T follicular helper cell (primary cell): ENCODE measurements at regions not wholly inside any gene's neighbourhood (a gene's known extent, or its start where the extent isn't known, plus 50 kb on each side); places are given as distances from the start of the nearest gene placed in this dataset.

Source experiments
- DNase-seq: peaks from one replicate; pipeline ENCODE4 v3.0.0-alpha.2; 2020; ENCODE audit warnings: low read depth

DNA sequence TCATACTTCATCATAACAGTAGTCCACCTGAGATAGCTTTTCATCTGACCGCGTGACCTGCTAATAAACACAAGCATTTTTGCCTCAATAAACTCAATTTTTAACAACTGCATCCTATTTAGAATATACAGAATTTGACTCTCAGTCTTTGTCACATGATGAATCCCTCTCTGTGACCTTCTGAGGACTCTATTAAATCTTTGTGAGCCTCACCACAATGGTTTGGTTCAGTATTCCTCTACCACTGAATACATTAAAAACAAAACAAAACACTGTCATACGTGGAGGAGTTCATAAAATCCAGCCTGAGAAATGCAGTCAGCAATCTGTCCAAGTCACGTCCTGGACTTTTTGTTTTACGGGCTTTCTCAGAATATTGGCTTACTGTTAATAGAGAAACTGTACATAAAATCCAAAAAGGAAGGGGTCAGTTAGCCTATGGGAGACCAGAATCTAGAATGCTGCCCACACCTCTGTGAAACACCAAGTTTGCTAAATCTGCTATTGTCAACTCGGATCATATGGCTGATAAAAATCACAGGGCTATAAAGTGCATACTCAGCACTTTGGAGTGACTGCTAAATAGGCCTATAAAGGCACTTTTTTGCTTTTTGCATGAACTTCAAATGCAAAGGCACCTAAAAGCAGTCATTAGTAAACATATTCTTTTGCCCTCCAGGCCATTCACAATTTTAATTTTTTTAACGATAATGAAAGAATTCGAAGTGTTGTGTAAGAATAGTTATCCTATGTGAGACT, 190.3 kb upstream of the HDDC2 start:
- DNase-seq, result no peak

DNA sequence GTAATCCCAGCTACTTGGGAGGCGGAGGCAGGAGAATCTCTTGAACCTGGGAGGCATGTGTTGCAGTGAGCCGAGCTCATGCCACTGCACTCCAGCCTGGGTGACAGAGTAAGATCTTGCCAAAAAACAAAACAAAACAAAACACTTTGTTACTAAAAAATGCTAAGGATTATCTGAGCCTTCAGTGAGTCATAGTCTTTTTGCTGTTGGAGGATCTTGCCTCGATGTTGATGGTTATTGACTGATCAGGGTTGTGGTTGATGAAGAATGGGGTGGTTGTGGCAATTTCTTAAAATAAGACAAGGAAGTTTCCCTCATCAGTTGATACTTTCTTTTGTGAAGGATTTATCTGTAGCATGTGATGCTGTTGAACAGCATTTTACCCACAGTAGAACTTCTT, 196.8 kb upstream of the HDDC2 start:
- no peak for DNase-seq

DNA sequence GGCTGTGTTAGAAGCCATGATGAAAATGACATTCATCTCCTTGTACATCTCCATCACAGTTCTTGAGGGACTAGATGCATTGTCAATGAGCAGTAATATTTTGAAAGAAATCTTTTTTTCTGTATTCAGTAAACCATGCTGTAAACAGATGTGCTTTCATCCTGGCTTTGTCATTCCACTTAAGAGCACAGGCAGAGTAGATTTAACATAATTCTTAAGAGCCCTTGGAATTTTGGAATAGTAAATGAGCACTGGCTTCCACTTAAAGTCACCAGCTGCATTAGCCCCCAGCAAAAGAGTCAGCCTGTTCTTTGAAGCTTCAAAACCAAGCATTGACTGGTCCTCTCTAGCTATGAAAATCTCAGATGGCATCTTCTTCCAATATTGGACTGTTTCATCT, 197.8 kb upstream of the HDDC2 start:
- DNase-seq, result no peak

DNA sequence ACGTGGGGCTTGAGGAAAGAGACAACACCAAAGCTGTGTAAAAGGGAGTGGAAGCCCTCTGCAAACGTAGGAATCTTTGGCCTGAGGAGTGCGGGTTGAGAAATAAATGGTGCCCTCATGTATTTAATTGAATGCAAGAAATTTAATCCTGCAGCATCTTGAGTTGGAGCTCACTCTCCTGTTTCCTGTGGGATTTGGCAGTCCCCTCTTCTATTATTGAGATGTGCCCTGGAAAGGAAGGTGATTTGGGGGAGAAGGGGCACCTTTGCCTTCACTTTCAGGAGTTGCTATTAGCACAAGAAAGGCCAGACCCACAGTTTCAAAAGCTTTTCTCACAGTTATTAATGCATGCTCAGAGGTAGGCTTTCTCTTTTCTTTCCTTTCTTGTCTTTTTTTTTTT, 201.4 kb upstream of the HDDC2 start:
- DNase-seq, result no peak

DNA sequence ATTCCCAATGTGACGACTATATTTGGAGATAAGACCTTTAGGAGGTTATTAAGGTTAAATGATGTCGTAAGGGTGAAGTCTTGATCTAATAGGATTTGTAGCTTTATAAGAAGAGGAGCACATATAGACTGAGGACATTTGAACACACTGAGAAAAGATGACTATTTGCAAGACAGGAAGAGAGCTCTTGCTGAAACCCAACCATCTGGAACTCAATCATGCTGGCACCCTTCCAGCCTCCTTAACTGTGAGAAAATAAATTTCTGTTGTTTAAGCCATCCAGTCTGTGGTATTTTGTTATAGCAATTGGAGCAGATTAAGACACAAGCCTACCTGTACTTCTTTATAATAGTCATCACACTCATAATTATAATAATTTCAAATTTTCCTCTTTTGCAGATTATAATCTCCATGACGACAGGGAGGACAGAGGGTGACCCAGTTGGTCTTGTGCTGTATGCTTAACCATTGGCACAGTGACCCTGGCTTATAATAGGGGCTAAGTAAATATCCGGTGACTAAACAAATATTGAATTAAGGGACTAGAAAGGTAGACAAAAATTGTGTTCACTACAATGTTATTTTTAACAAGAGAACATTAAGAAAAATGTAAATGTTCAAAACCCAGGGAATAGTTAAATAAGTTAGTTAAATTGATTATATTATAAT, 206.4 kb upstream of the HDDC2 start:
- DNase-seq, result no peak

DNA sequence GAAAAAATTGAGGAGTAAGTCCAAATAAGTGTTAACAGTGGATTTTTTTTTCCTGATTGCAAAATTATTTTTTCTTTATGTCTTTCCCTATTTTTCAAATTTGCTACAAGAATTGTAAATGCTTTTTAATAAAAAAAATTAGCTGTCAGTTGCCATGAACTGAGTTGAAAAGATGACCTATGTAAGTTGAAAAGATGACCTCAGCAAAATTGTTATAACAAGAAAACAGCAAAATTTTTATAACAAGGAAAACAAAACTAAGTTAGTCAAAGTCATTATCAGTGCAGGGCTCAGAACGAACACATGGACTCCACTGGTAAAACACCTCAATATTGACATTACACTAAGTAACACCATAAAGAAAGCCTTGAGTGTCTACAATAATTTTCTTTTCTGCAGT, 207.0 kb upstream of the HDDC2 start:
- DNase-seq, result no peak

DNA sequence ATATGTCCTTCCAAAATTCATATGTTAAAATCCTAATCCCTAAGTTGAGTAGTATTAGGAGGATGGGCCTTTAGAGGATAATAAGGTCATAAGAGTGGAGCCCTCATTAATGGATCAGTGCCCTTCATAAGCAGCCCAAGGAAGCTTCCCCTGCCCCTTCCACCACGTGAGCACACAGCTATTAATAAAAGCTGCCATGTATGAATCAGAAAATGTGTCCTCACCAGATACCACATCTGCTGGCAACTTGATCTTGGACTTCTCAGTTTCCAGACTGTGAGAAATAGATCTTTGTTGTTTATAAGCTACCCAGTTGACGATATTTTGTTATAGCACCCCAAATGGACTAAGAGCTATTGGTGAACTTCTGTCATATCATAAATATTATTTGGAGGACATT, 207.7 kb upstream of the HDDC2 start:
- no peak for DNase-seq

DNA sequence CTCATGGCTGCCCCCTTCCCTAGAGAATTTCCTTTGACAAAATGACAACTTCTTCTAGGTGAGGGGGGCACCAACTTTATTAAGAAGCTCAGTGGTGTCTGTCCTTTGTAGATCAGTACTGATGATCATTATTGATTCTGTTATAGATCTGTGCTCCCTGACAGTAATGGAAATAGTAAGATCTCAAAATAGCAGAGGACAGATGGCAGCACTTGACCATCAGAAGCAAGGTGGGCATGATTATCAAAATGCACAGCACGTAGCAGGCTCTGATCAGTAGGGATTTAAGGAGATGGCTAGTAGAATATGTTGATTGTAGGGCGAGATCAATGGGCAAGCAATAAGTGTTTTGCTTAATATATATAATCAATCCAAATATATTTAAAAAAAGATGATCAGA, 208.6 kb upstream of the HDDC2 start:
- DNase-seq, result no peak

DNA sequence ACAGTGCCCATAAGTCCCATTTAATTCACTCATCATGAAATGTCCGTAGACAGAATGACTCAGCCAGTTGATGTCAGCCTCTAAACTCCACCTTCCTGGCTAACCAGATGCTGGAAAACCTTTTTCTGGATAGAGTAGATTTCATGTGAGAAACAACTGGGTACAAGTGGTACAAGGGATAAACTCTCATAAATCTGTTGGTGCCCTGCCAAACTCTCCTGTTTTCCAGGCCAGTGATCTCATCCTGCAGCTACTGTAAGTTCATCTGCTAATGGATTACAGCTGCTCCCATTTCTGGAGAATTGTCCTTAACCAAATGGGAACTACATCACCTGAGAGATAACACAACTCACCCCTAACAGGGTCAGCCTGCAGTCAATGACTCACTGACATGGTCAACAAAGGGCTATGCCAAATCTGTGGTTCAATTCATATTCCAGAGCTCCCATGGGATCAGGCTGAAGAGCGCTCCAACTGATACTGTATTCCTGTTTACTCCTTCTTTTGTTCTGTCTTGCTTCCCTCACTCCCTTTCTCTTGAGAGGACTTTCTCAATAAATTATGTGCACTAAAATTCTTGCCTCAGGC, 210.1 kb upstream of the HDDC2 start:
- DNase-seq, result no peak

DNA sequence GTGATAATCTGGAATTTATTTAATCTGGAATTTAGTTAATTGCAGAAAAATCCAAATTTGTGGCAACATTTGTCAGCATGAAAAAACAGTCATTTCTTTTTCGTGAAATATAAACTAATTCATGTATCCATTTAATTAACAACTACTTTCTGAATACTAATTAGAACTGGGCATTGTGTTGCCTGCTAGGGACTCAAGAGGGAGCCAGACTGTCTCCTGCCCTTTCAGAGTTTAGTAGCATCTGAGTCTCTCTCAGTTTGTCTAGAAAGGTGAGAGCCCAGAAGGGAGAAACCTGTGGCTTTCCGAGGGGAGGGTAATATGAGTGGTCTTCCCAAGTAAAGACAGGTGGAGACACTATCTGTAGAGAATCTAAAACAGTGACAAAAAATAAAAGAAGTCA, 210.9 kb upstream of the HDDC2 start:
- DNase-seq, result no peak

DNA sequence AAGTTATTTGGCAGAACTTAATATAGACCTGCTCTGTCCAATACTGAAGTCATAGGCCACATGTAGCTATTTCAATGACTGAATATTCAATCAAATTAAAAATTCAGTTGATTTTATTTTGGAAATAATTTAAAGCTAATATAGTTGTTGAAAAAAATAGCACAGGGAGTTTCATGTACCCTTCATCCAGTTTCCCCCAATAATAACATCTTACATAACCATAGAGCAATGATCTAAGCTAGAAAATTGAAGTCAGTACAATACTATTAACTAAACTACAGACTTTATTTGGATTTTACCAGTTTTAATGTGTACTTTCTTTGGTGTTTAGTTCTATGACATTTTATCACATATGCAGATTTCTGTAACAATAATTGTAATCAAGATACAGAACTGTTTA, 212.2 kb upstream of the HDDC2 start:
- DNase-seq, result no peak

DNA sequence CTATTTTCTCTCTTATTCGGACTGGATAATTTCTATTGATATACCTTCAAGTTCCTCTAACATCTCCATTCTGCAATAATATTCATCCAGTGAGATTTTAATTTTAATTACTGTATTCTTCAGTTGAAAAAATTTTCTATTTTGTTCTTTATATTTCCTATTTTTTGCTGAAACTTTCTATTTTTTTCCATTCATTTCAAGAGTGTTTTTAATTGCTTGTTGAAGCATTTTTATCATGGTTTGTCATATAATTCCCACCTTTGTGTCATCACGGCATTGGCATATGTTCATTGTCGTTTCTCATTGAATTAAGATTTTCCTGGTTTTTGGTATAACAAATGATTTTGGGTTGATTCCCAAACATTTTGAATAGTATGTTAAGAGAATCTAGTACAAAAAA, 214.9 kb upstream of the HDDC2 start:
- DNase-seq, result no peak

DNA sequence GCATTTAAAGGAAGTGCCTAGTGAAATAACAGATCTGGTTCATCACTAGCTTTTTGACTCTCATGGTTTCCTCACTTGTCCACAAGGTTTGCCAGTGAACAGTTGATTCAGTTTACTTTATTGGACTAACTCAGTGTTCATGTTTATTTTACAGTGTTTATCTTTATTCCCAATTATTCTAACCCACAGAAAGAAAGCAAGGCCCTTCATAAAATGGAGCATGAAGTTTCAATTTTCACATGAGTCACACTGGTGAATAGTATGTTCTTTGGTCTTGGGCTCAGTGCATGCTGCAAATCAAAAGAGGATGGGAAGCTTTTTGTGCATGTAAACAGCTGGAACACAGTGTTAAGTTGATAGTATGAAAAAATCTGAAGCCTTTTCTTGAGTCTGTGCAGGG, 217.6 kb upstream of the HDDC2 start:
- no peak for DNase-seq

DNA sequence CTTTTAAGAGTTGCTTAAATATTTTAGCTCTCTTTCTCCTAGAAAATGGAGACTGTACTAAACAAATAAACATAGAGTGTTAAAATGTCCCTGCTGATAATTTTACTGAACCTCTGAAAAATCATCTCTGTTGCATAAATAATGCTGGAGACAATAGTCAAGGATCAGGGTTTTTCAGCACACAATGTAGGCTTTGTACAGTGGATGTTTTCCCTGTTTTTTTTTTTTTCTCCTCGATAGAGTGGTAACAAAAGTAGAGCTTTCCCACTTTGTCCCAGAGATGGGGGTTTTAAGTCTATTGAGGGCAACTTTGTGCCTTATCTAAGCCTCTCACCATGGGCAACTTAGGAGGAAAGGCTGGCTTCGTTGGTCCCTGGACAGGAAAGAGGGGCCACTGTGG, 222.6 kb upstream of the HDDC2 start:
- no peak for DNase-seq

DNA sequence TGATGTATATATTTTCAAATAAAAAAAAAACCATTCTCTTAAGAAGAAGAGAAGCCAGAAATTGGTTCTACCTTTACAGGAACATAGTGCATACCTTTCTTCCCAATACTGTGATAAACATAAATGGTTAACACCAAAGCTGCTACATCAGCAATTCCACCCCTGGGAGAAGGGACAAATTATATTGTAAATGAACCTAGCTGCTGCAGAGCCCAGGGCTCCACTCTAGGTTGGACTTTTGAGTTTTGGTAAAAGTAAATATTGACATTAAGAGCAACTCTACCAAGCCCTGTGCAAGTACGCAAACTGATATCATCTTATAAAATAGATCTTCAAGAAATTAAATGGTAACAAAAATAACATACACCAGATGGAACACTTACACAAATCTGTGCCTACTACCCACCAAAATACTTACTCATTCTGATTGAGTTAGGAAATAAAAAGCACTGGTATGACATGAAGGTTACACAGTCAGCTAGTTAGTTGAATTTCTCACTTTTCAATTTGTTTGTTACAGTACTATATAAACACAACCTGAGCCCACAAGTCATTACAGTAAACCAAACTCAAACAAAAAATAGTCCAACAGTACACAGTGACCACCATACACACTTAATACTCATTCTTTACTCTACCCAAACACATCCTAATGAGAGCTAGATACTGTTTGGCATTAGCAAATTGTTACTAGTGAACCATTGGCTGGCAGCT, 223.3 kb upstream of the HEY2 start:
- no peak for DNase-seq

DNA sequence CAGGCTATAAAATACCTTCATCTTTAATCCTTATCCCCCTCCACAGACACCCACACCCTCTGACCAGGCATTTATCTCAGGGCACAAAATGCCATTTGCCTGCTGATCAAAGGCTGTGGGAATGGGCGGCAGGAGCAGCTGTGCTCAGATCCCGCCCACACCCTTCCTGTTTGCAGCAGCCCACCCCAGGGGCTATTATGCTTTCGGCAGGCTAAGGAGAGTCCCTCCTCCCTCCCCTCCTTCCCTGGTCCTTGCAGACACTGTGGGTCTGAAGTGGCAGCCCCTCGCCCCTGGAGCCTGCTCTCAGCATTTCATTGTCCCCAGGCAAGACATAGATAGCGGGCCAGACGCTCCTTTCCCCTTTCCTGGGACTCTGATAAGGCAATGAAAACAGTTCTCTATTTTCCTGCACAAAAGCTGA, 220.8 kb upstream of the HEY2 start:
- DNase-seq, result no peak

DNA sequence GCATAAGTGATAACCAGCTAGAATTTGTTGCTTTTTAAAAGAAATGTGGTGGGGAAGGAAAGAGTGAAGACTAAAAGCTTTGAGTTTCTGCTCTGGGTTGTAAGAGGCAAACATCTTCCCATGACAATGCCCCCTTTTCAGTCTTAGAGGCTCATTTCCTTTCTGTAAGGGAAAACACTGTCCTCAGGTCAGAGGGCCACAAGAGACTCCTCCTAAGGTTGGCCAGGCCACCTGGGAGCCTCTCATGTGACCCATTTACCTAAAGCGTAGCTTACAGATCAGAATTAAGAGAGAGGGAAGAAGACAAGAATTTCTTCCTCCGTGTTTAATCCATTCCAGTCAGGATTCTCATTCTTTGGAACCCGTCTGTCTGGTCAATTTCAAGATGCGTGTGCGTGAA, 220.4 kb upstream of the HEY2 start:
- DNase-seq, result no peak

DNA sequence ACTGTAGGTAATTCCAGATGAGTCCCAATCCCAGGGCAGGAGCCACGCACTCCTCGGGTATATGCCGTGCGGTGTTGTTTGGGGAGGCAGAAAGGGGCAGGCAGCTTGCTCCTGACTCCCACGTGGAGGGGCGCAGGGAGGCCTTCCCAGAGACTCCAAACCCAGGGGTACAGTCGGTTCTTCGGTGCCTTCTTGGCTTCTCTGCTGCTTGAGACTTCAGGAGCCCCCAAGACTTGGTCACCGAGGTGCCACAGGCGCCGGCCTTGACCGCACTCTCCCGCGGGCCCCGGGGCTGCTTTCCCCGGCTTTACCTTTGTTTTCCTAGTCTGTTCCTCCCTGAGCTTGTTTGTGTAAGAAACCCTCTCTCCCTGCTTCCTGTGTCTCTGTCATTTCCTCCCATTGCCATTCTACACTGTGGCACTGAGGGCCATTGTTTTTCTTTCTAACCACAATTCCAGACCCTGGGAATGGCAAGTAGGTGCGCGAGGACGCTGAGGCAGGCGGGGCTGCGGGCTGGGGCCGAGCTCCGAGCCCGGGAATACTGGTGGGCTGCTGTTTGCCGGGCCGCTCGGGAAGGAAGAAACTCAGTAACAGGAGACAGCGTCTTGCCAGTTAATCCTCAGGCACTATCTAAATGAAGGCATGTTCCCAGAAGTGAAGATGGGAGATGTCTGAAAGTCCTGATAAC, 215.6 kb upstream of the HEY2 start:
- no peak for DNase-seq

DNA sequence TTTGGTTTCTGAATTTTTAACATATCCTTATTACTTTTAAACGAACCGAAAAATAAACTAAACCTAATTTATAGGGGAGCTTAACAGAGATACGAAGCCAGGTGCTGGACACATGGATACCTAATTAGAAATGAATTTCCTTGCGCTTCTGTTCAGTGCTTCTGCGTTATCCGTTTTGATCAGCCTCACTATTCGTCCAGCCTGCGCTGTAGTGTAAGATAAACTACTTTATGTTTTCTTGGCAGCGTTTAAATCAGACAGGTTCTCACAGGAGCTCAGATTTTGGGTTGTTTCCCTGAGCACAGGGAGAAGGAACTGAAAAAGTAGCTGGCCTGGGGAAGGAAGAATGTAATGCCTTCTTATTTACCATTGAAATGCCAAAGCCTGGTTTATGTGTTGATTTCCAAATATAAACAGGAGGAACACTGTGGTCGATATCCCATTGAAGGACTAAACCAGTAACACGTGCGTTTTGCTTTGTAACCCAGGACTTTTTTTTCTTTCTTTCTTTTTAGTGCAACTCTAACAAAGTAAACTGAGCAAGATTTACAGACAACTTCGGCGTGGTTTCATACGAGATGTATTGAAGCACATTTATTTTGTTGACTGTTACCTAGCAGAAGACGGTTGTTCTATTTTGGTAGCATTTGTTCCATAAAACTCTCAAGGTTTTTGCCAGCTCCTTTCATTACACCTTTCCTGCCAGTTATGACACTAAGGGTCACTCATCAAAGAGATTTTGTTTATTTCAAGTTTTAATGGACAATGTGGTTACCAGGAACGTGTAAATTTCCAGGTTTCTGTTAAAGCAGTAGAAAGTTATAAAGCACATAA, 214.8 kb upstream of the HEY2 start:
- DNase-seq, result no peak

DNA sequence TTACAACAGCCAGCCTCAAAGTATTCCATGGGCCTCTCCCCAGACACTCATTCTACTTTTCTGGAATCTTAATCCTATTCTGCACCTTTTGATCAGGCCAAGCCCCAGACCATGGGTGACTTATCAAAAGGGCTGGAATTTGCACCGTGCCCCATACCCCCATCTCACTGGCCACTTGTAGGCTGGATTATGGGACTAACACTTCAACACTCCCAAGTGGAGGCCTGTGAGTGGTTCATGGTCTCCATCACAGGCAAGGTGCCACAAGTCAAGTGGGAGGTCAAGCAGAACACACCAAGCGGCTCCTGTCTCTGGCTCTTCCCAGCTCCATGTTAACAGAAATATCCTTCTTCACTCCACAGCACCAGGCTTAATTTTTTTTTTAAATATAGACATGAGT, 212.3 kb upstream of the HEY2 start:
- no peak for DNase-seq

DNA sequence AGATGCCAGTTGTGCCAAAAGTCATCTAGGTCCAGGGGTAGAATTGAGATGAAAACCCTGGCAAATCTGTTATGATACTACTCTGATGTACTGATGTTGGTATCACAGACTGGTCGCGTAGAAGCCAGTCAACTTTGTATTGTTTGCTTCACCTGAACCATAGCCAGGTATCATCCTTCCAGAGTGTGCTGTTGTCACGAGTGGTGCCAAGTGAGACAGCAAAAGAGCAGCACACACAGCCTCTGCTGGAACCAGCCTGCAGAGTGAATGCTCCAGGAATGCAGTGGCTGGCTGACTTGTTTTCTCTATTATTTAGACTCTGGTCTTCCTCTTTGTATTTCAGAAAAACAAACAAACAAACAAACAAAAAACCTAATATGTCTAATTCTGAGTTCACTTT, 209.5 kb upstream of the HEY2 start:
- DNase-seq, result no peak
